GM10248 (cell line): ENCODE measurements at regions not wholly inside any gene's neighbourhood (a gene's known extent, or its start where the extent isn't known, plus 50 kb on each side); places are given as distances from the start of the nearest gene placed in this dataset.

ENCODE experiments used
- CTCF ChIA-PET: fragments of 300-600 bp; sonication (Branson Sonifier 250); formaldehyde crosslinking; extraction: SDS; loops from one replicate; lab custom pipeline; 2021; ENCODE audit warnings: antibody characterized with exemption; lab: Yijun Ruan, JAX
- POLR2A ChIA-PET: fragments of 350-650 bp; sonication (Branson Sonifier 250); formaldehyde crosslinking; extraction: SDS; loops from one replicate; lab custom pipeline; 2020; ENCODE audit warnings: antibody characterized with exemption; lab: Yijun Ruan, JAX
- DNase-seq: peaks from one replicate; pipeline ENCODE4 v3.0.0; 2012; ENCODE audit errors: extremely low spot score
- TF ChIP-seq, protein P1 (sequence below): IDR thresholded peaks from 2 replicates; pipeline ENCODE4 v1.5.1; 2012; ENCODE audit warnings: mild to moderate bottlenecking, low read depth; ENCODE audit errors: extremely low read depth, missing control alignments, control extremely low read depth

GRCh38 chr6:145254649-145255401 is 480.5 kb downstream of the EPM2A start:
- ChIA-PET POLR2A (no interaction called here), CTCF (interaction anchor here (1.2 to 1.6 kb wide), 2 partner anchors 10 to 12 kb away, joined by 3 to 5 read pairs; no protein-coding TSS in a partner anchor)
- TF ChIP-seq, protein P1, sequence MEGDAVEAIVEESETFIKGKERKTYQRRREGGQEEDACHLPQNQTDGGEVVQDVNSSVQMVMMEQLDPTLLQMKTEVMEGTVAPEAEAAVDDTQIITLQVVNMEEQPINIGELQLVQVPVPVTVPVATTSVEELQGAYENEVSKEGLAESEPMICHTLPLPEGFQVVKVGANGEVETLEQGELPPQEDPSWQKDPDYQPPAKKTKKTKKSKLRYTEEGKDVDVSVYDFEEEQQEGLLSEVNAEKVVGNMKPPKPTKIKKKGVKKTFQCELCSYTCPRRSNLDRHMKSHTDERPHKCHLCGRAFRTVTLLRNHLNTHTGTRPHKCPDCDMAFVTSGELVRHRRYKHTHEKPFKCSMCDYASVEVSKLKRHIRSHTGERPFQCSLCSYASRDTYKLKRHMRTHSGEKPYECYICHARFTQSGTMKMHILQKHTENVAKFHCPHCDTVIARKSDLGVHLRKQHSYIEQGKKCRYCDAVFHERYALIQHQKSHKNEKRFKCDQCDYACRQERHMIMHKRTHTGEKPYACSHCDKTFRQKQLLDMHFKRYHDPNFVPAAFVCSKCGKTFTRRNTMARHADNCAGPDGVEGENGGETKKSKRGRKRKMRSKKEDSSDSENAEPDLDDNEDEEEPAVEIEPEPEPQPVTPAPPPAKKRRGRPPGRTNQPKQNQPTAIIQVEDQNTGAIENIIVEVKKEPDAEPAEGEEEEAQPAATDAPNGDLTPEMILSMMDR = no peak

GRCh38 chr6:145257704-145258103 is 477.6 kb downstream of the EPM2A start:
- TF ChIP-seq, protein P1 = no peak
- ChIA-PET CTCF (interaction anchor here (1.1 kb wide), 1 partner anchor 13 kb away, joined by 3 read pairs; no protein-coding TSS in a partner anchor), POLR2A (no interaction called here)
- DNase-seq = no peak

More at GRCh38 chr6:145254649-145255401, 480.5 kb downstream of the EPM2A start:
- no peak for DNase-seq

DNA sequence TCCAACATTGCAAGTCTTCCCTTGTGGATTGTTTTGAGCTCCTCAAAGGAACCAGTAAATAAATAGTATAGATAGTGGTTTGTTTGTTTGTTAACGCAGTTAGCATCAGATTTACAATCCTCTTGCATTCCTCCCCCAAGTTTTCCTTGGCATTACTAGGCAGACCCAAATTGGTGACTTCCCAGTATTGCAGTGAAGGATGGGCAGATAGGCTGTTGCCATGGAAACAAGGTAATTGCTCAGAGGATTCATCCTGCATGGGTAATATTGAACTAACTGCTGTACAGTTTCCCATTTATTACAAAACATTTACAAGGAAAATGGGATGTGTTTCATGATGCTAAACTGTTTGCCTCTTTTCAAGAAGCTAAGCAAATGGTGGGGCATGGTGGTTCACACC is 477.2 kb downstream of the EPM2A start:
- TF ChIP-seq, protein P1 = no peak
- no peak for DNase-seq
- CTCF ChIA-PET = interaction anchor here (1.1 kb wide), 1 partner anchor 13 kb away, joined by 3 read pairs; no protein-coding TSS in a partner anchor
- POLR2A ChIA-PET = no interaction called here

- POLR2A ChIA-PET = no interaction called here
- TF ChIP-seq, protein P1 = no peak
- CTCF ChIA-PET = interaction anchor here (1.0 kb wide), 1 partner anchor 13 kb away, joined by 3 read pairs; no protein-coding TSS in a partner anchor
Measured at GRCh38 chr6:145260484-145261175, 474.7 kb downstream of the EPM2A start.

DNA sequence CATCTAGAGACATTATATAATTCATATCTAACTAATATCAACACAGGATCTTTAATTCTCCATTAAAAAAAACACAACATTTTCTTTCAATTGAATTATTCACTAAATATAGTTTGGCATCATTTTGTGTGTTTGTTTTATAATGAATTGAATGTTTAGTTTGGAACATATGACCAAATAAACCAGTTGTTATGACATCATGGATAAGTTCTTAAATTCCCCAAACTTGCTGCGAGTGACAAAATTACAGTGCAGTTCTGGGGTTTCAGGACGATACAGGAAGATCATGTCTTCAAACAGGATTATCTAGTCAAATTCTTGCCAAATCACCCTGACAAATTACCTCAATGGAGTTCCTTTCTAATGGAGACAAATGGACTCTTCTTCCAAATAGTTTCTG is 473.6 kb downstream of the EPM2A start:
- ChIA-PET POLR2A (no interaction called here), CTCF (no interaction called here)
- TF ChIP-seq, protein P1 = no peak
- DNase-seq = no peak

More at GRCh38 chr6:145260484-145261175, 474.7 kb downstream of the EPM2A start:
- no peak for DNase-seq

DNA sequence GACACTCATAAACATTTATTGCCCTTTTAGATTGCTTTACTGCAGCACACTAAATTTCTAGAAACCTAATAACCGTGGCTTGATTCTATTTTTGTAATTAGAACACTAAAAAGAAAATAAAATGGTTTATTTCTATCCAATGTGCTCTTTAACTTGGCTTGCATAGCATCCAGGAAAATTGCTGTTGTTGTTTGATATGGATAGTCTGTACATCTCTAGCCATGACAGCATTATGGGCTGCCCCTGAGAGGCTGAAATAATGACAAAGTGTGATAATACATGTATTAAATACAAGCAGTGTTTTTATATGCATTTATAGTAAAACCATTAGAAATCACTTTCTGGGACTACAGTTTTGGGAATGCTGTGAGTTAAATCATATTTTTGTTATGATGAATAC is 472.5 kb downstream of the EPM2A start:
- POLR2A ChIA-PET = no interaction called here
- CTCF ChIA-PET = interaction anchor here (1.9 kb wide), 1 partner anchor 10 kb away, joined by 4 read pairs; no protein-coding TSS in a partner anchor
- no peak for DNase-seq
- TF ChIP-seq, protein P1 = no peak
